ENCODE measurements at regions not wholly inside any gene's neighbourhood (a gene's known extent, or its start where the extent isn't known, plus 50 kb on each side); places are given as distances from the start of the nearest gene placed in this dataset.

DNA sequence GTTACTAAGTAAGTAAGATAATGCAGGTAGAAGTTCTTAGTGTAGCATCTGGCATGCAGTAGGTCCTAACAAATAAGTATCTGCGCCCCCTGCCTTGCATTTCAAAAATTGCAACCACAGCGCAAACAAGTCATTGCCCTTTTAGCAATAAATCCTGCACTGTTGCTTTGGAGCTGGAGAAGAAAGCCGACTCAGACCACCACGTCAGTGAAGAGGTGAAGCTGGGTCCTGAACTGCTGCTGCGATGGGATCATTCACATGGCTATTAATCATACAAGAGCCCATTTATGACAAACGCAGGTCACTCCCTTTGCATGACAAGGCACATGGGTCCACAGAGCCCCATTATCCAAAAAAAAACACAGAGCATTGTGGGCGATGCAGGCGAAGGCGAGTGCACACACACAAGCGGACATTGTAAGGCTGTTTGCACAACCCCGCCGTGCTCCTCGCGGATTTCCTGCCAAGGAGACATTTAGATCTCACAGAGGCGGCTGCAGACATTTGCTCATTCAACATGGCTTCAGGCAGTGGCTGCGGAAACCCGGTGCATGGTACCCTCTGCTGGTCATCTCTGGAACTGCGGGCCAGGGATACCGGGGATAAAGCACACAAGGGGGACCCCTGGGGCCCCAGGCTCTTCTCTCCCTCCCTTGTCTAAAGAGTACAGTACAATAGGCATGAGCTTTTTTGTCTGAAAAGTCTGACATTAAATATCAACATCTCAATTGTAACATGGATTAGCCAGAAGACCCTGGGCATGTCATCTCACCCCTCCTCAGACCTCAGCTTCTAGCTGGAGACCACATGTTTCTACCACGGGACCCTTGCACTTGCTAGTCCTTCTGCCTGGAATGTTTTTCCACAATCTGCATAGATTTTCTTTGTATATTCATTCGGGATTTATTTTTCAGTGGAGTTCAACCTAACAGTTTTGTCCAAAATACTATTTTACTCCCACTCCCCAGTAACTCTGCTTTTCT, 56.7 kb downstream of the CYRIA start (continued):
- peak; percentile 92 for TF ChIP-seq CTCF (conservative IDR thresholded peaks at IDR 0.05; ENCODE audit: low read depth, low read length)

GRCh38 chr2:16607301-16607700, 58.3 kb downstream of the CYRIA start:
- Histone ChIP-seq H3K4me1 (ENCODE audit: control insufficient read depth, insufficient read depth, low read length) (no peaks in the 10 kb centered on the region; the same call in 1 of the 2 replicates), H3K27ac (ENCODE audit: insufficient read depth, low read length) (no peak overlapping the region), H2AK5ac (ENCODE audit: low read depth, low read length) (no peak overlapping the region), H3K4me2 (ENCODE audit: low read depth, low read length) (no peak overlapping the region), H3K9ac (ENCODE audit: low read depth, low read length) (no peak overlapping the region), H4K8ac (ENCODE audit: low read depth in 2 of 2, low read length in 2 of 2) (no peak overlapping the region), H3K79me1 (ENCODE audit: low read depth in 1 of 2, low read length in 2 of 2) (no peaks in the 10 kb centered on the region), H2BK5ac (ENCODE audit: low read depth, low read length, poor library complexity, severe bottlenecking) (no peak overlapping the region), H3K14ac (replicated peaks; ENCODE audit: low read depth, low read length) (no peak overlapping the region), H4K91ac (ENCODE audit: insufficient read depth, low read depth, low read length) (no peak overlapping the region), H2BK15ac (ENCODE audit: low read depth, low read length) (no peak overlapping the region), H3K9me3 (ENCODE audit: control insufficient read depth, insufficient read depth, low read length) (no peaks in the 10 kb centered on the region), H3K36me3 (ENCODE audit: control insufficient read depth, insufficient read depth, low read length) (no peaks in the 10 kb centered on the region), H3K9me1 (ENCODE audit: insufficient read depth, low read length) (no peaks in the 10 kb centered on the region), H2AFZ (replicated peaks; ENCODE audit: low read length, poor library complexity) (no peak overlapping the region), H2AK9ac (replicated peaks; ENCODE audit: low read depth, low read length, poor library complexity) (no peak overlapping the region), H2BK120ac (ENCODE audit: low read depth, low read length) (no peak overlapping the region), H4K20me1 (ENCODE audit: insufficient read depth, low read length) (no peaks in the 10 kb centered on the region), H3K27me3 (ENCODE audit: control insufficient read depth, insufficient read depth, low read length) (no peaks in the 10 kb centered on the region), H3K23ac (ENCODE audit: low read depth, low read length) (no peak overlapping the region), H2BK20ac (ENCODE audit: low read depth, low read length) (no peak overlapping the region), H3K4me3 (ENCODE audit: insufficient read depth, low read depth, low read length) (no peak overlapping the region), H3K56ac (ENCODE audit: extremely low read depth, insufficient read depth, low read length) (no peak overlapping the region), H4K5ac (ENCODE audit: low read depth, low read length) (no peak overlapping the region), H3K4ac (ENCODE audit: low read depth, low read length) (no peak overlapping the region), H3K18ac (ENCODE audit: low read depth, low read length) (no peak overlapping the region)
- in situ Hi-C loops (cut with MboI; ENCODE audit: low sequenced_read_pairs) (loop anchor here (5.0 kb wide), 1 partner anchor 970 kb away; no protein-coding TSS in a partner anchor), dilution Hi-C loops (cut with HindIII; ENCODE audit: low sequenced_read_pairs, unreplicated experiment) (no loop called here), intact Hi-C loops (cut with micrococcal nuclease) (no loop called here)
- BruUV-seq (replicated peaks): no TSS peak
- DNase-seq (no peak), ATAC-seq (ENCODE audit: low read depth) (no peak)
- 80% methylated on average over 2 of the region's 7 CpGs; no CpG with 5 or more reads in 1 of the 2 experiments for WGBS, 2 experiments (ENCODE audit: extremely low coverage in 2 of 2, insufficient read length in 1 of 2)
- ChIA-PET POLR2A (ENCODE audit: unreplicated experiment) (no interaction called here), CTCF (no interaction called here)
- no peak for TF ChIP-seq FOS (IDR thresholded peaks at IDR 0.05; ENCODE audit: low read depth, low read length)
- TF ChIP-seq RAD21 (IDR thresholded peaks at IDR 0.05; ENCODE audit: low read length): no peak
- TF ChIP-seq NFE2L2 (IDR thresholded peaks at IDR 0.05; ENCODE audit: low read depth, low read length): no peak
- TF ChIP-seq SMC3 (IDR thresholded peaks at IDR 0.05; ENCODE audit: low read depth, low read length): no peak
- no peak for TF ChIP-seq POLR2A (IDR thresholded peaks at IDR 0.05; ENCODE audit: low read depth, low read length)
- TF ChIP-seq CEBPB (IDR thresholded peaks at IDR 0.05; ENCODE audit: low read depth, low read length): no peak
- no peak for TF ChIP-seq RFX5 (IDR thresholded peaks at IDR 0.05; ENCODE audit: low read depth, low read length)
- TF ChIP-seq MXI1 (IDR thresholded peaks at IDR 0.05; ENCODE audit: borderline replicate concordance, low read depth, low read length): no peak
- TF ChIP-seq MAFK (IDR thresholded peaks at IDR 0.05; ENCODE audit: low read depth, low read length): no peak
- TF ChIP-seq MAZ (IDR thresholded peaks at IDR 0.05; ENCODE audit: borderline replicate concordance, low read depth, low read length): no peak

Measured in IMR-90 (cell line).